ENCODE measurements at regions not wholly inside any gene's neighbourhood (a gene's known extent, or its start where the extent isn't known, plus 50 kb on each side); places are given as distances from the start of the nearest gene placed in this dataset.

GRCh38 chr11:91717169-91717568 lies 507.4 kb upstream of the FAT3 start:
- WGBS, 10 experiments = 0 to 83% (median 50%) methylated on average over 1 to 5 of the region's 5 CpGs; no CpG with 5 or more reads in 1 of the 10 experiments
- Histone ChIP-seq H3K27ac (no peak overlapping the region), H3K4me3 (no peak overlapping the region), H3K4me1 (replicated peaks in 1 of 2) (no peaks in the 10 kb centered on the region)
- ATAC-seq (replicated peaks in 6 of 8) = no peak
- in situ Hi-C loops (cut with MboI; ENCODE audit: low pct_unique_long_range_greater_than_20kb in 2 of 9, low sequenced_read_pairs in 9 of 9, unreplicated experiment in 9 of 9) = no loop called here

DNA sequence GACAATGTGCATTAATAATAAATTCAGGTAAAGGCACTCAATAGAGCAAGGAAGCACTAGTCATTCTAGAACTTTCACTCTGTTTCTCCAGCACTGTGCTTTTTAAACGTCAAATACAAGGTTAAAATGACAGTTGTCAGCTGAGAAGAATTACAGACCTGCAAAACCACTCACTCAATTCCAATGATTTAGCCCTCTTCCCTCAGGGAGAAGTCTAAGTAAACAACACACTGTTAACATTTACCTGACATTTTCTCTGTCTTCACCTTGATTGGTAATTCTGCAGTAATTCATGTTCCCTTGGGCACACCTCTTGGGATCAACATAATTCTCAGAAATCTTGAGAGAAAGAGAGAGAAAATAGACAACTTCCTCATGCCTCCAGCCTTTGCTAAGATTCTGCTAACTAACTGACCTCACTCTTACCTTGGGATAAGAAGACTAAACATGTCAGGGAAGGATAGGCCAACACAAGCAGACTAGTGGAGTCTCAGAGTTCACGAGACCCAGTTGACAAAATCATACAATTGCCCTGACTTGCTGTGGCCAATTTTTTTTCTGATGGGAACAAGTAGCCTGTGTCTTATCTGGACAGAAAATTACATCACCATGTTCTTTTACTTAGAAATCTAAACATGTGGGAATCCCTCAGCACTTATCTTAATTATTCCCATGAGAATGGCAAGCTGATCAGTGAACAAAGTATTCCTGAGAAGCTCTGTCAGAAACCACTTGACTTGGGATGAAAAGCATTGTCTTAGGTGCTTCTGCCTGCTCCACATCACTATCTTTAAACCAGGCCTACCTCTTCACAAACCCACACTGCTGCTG lies 516.8 kb upstream of the FAT3 start:
- in situ Hi-C loops (cut with MboI; ENCODE audit: low pct_unique_long_range_greater_than_20kb in 2 of 9, low sequenced_read_pairs in 9 of 9, unreplicated experiment in 9 of 9) = no loop called here
- peak in 2 of 8 experiments; percentile 28 to 60 for ATAC-seq (replicated peaks in 6 of 8)
- H3K27ac ChIP-seq = no peak overlapping the region
- H3K4me1 ChIP-seq (replicated peaks in 1 of 2) = no peaks in the 10 kb centered on the region
- no peak overlapping the region for H3K4me3 ChIP-seq
- 0 to 100% (median 78%) methylated on average over 1 to 2 of the region's 2 CpGs; no CpG with 5 or more reads in 2 of the 10 experiments for WGBS, 10 experiments

GRCh38 chr11:91703042-91703441 lies 521.6 kb upstream of the FAT3 start:
- Histone ChIP-seq H3K27ac (no peak overlapping the region), H3K4me1 (replicated peaks in 1 of 2) (peaks cover 3% of the 10 kb centered on the region in 2 donors), H3K4me3 (no peak overlapping the region)
- no peak for ATAC-seq (replicated peaks in 6 of 8)
- WGBS, 10 experiments = 0 to 100% (median 86%) methylated on average over 1 of the region's 1 CpG; no CpG with 5 or more reads in 1 of the 10 experiments
- in situ Hi-C loops (cut with MboI; ENCODE audit: low pct_unique_long_range_greater_than_20kb in 2 of 9, low sequenced_read_pairs in 9 of 9, unreplicated experiment in 9 of 9) = no loop called here

- 14 to 94% (median 80%) methylated on average over 1 to 2 of the region's 2 CpGs; no CpG with 5 or more reads in 1 of the 10 experiments for WGBS, 10 experiments
- ATAC-seq (replicated peaks in 6 of 8) = no peak
- in situ Hi-C loops (cut with MboI; ENCODE audit: low pct_unique_long_range_greater_than_20kb in 2 of 9, low sequenced_read_pairs in 9 of 9, unreplicated experiment in 9 of 9) = no loop called here
Observed at GRCh38 chr11:91700854-91701253, 523.8 kb upstream of the FAT3 start.

DNA sequence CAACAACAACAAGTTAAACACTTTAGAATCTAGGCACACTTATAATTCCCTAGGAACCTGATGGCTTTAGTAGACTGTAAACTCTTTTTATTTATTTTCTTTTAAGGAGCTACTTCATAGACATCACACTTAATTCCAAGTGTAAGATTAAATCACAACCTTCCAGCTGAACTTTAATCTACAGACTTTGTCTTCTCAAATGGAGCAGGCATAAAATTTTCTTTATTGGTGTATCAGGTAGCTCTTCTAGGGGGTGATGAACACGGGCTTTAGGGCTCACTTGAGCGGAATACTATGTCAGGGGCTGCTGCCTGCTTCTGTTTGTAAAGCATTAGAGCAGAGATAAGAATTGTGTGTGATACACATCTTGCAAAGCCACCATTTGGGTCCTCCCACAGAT lies 525.8 kb upstream of the FAT3 start:
- Histone ChIP-seq H3K4me3 (no peak overlapping the region), H3K27ac (no peak overlapping the region), H3K4me1 (replicated peaks in 1 of 2) (peaks cover 3% of the 10 kb centered on the region in 2 donors)
- in situ Hi-C loops (cut with MboI; ENCODE audit: low pct_unique_long_range_greater_than_20kb in 2 of 9, low sequenced_read_pairs in 9 of 9, unreplicated experiment in 9 of 9) = no loop called here
- no peak for ATAC-seq (replicated peaks in 6 of 8)
- WGBS, 10 experiments = 0 to 94% (median 69%) methylated on average over 2 of the region's 2 CpGs; no CpG with 5 or more reads in 4 of the 10 experiments

More at GRCh38 chr11:91700854-91701253, 523.8 kb upstream of the FAT3 start:
- Histone ChIP-seq H3K4me3 (no peak overlapping the region), H3K27ac (no peak overlapping the region), H3K4me1 (replicated peaks in 1 of 2) (peaks cover 3% of the 10 kb centered on the region in 2 donors)

GRCh38 chr11:91694331-91694730 lies 530.3 kb upstream of the FAT3 start:
- no peak overlapping the region for H3K27ac ChIP-seq
- in situ Hi-C loops (cut with MboI; ENCODE audit: low pct_unique_long_range_greater_than_20kb in 2 of 9, low sequenced_read_pairs in 9 of 9, unreplicated experiment in 9 of 9) = no loop called here
- H3K4me3 ChIP-seq = no peak overlapping the region
- no peak for ATAC-seq (replicated peaks in 6 of 8)
- 0 to 100% (median 92%) methylated on average over 1 of the region's 1 CpG; no CpG with 5 or more reads in 4 of the 10 experiments for WGBS, 10 experiments
- H3K4me1 ChIP-seq (replicated peaks in 1 of 2) = peaks cover under 1 to 3% of the 10 kb centered on the region in 2 donors

DNA sequence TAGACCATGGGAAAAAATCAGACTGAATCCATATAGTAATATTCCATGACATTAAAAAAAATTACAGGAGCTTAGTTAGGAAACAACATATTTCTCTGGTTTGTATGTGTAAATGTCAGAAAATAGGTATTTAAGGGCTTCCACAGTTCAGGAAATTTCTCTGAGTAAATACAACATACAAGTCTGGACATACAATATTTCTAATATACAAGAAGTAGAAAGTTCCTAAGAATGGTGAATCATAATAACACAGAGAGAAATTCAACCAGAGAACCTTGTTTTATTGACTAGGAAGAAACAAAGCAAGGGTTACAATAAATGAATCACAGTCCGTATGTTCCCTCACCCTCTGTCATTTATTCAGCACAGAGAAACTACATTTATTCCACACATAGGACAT lies 532.7 kb upstream of the FAT3 start:
- H3K4me3 ChIP-seq = no peak overlapping the region
- H3K4me1 ChIP-seq (replicated peaks in 1 of 2) = peaks cover 0 to 2% of the 10 kb centered on the region in 2 donors
- no peak for ATAC-seq (replicated peaks in 6 of 8)
- no peak overlapping the region for H3K27ac ChIP-seq
- WGBS, 10 experiments = 0 to 100% (median 40%) methylated on average over 1 of the region's 1 CpG; no CpG with 5 or more reads in 3 of the 10 experiments
- in situ Hi-C loops (cut with MboI; ENCODE audit: low pct_unique_long_range_greater_than_20kb in 2 of 9, low sequenced_read_pairs in 9 of 9, unreplicated experiment in 9 of 9) = no loop called here

DNA sequence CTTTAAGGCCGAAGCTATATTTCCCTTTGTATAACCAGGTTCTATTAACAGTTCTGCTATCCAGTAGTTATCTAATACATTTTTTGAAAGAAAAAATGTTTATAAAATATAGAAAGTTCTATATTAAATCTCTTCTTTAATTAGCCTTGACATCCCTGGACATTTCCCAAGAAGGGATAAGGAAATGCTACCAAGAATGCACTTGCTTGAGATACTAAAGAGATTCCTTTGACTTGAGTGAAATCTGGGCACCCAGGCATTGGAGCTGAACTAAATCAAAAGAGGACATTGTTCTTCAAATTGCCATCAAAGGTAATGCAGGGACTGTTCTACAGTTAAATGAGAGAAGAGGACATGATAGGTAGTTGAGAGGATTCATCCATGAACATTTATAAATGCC lies 535.9 kb upstream of the FAT3 start:
- in situ Hi-C loops (cut with MboI; ENCODE audit: low pct_unique_long_range_greater_than_20kb in 2 of 9, low sequenced_read_pairs in 9 of 9, unreplicated experiment in 9 of 9) = no loop called here
- H3K4me3 ChIP-seq = no peak overlapping the region
- no peak for ATAC-seq (replicated peaks in 6 of 8)

GRCh38 chr11:91686700-91687099 lies 537.9 kb upstream of the FAT3 start:
- H3K4me1 ChIP-seq (replicated peaks in 1 of 2) = peaks cover 0 to 3% of the 10 kb centered on the region in 2 donors
- H3K27ac ChIP-seq = no peak overlapping the region
- WGBS, 10 experiments = 0 to 100% (median 82%) methylated on average over 1 of the region's 1 CpG; no CpG with 5 or more reads in 1 of the 10 experiments
- in situ Hi-C loops (cut with MboI; ENCODE audit: low pct_unique_long_range_greater_than_20kb in 2 of 9, low sequenced_read_pairs in 9 of 9, unreplicated experiment in 9 of 9) = no loop called here
- no peak overlapping the region for H3K4me3 ChIP-seq
- ATAC-seq (replicated peaks in 6 of 8) = no peak

More for the DNA sequence above, 535.9 kb upstream of the FAT3 start:
- WGBS, 10 experiments = 0 to 100% (median 87%) methylated on average over 1 of the region's 1 CpG; no CpG with 5 or more reads in 2 of the 10 experiments
- Histone ChIP-seq H3K27ac (no peak overlapping the region), H3K4me1 (replicated peaks in 1 of 2) (peaks cover 0 to 3% of the 10 kb centered on the region in 2 donors)

GRCh38 chr11:91686281-91686680 lies 538.3 kb upstream of the FAT3 start:
- ATAC-seq (replicated peaks in 6 of 8) = peak in 1 of 8 experiments; percentile 11
- in situ Hi-C loops (cut with MboI; ENCODE audit: low pct_unique_long_range_greater_than_20kb in 2 of 9, low sequenced_read_pairs in 9 of 9, unreplicated experiment in 9 of 9) = no loop called here
- 4 to 86% (median 17%) methylated on average over 3 of the region's 3 CpGs; no CpG with 5 or more reads in 5 of the 10 experiments for WGBS, 10 experiments

DNA sequence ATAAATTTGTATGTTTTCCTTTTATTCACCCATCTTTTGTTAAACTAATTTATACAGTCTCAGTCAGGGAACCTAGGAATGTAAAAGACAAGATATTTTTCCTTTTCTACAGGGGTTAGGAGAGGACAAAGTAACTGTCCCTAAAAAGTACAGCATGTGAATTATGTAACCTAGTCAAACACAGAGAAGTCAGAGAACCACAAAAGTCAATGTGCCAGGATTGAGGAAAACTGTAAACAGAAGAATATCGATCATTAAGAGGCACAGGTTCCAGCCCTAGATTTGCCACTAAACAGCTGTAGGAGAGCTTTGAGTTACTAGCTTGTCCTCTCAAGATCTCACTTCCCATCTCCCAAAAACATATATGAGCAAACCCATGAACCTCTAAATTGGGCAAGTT lies 550.9 kb upstream of the FAT3 start:
- Histone ChIP-seq H3K4me3 (no peak overlapping the region), H3K27ac (no peak overlapping the region), H3K4me1 (replicated peaks in 1 of 2) (no peaks in the 10 kb centered on the region)
- ATAC-seq (replicated peaks in 6 of 8) = no peak
- in situ Hi-C loops (cut with MboI; ENCODE audit: low pct_unique_long_range_greater_than_20kb in 2 of 9, low sequenced_read_pairs in 9 of 9, unreplicated experiment in 9 of 9) = no loop called here
- WGBS, 10 experiments = 0 to 100% (median 91%) methylated on average over 1 of the region's 1 CpG; no CpG with 5 or more reads in 5 of the 10 experiments

More at GRCh38 chr11:91686281-91686680, 538.3 kb upstream of the FAT3 start:
- H3K4me1 ChIP-seq (replicated peaks in 1 of 2) = peaks cover 0 to 3% of the 10 kb centered on the region in 2 donors
- H3K4me3 ChIP-seq = no peak overlapping the region
- no peak overlapping the region for H3K27ac ChIP-seq

DNA sequence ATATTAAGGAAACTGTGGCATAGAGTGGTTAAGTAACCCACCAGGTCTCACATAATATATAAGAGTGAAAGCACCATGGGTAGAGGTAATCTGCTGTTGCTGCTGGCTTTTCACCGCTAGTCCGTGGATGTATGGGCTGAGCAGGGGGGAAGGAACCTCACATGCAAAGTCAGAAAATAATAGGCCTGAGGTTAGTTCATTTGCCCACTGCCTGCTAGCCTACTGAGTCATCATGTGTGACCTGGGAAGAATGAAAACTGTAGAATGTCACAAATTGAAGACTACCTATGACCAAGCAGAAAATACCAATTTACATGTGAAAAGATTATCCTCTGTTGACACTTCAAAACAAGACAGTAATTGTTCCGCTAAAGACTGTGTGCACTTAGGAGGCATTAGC lies 560.1 kb upstream of the FAT3 start:
- H3K4me1 ChIP-seq (replicated peaks in 1 of 2) = peaks cover 0 to 5% of the 10 kb centered on the region in 2 donors
- H3K4me3 ChIP-seq = no peak overlapping the region
- H3K27ac ChIP-seq = no peak overlapping the region
- peak in 5 of 8 experiments; percentile 98 to 99 (median 98) for ATAC-seq (replicated peaks in 6 of 8)
- WGBS, 10 experiments = 0 to 100% (median 38%) methylated on average over 1 to 3 of the region's 3 CpGs; no CpG with 5 or more reads in 1 of the 10 experiments
- in situ Hi-C loops (cut with MboI; ENCODE audit: low pct_unique_long_range_greater_than_20kb in 2 of 9, low sequenced_read_pairs in 9 of 9, unreplicated experiment in 9 of 9) = no loop called here

- in situ Hi-C loops (cut with MboI; ENCODE audit: low pct_unique_long_range_greater_than_20kb in 2 of 9, low sequenced_read_pairs in 9 of 9, unreplicated experiment in 9 of 9) = no loop called here
- ATAC-seq (replicated peaks in 6 of 8) = no peak
- Histone ChIP-seq H3K4me3 (no peak overlapping the region), H3K4me1 (replicated peaks in 1 of 2) (peaks cover 0 to 5% of the 10 kb centered on the region in 2 donors), H3K27ac (no peak overlapping the region)
- 0 to 88% (median 37%) methylated on average over 1 of the region's 1 CpG; no CpG with 5 or more reads in 2 of the 10 experiments for WGBS, 10 experiments
Observed at GRCh38 chr11:91660036-91660435, 564.6 kb upstream of the FAT3 start.
